ENCODE measurements at regions not wholly inside any gene's neighbourhood (a gene's known extent, or its start where the extent isn't known, plus 50 kb on each side); places are given as distances from the start of the nearest gene placed in this dataset.

DNA sequence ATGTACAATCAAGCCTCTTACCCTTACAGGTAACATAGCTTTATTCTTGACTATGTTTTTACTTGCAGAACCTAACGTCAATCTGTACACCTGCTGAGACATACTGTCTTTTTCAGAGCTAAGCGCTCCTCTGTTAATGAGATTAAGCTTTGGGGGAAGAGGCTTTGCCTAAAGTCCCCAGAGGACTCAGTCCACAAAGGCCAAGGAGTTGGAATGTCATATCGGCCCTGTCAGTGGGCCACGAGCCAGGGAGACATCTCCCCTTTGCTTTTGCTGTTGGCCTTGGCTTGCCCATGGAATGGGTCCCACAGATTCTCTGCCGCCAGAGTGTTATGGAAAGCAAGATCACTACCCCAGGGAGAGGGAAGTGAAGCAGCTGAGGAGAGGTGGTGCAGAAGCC, 64.1 kb upstream of the SOX4 start:
- DNase-seq (ENCODE audit: low read depth, low spot score): no peak
- H3K4me3 ChIP-seq (ENCODE audit: low read length): no peak overlapping the region

- DNase-seq (ENCODE audit: low read depth, low spot score): no peak
- H3K4me3 ChIP-seq (ENCODE audit: low read length): no peak overlapping the region
Measured at GRCh38 chr6:21531393-21531792, 62.2 kb upstream of the SOX4 start.

- no peak overlapping the region for H3K4me3 ChIP-seq (ENCODE audit: low read length)
- DNase-seq (ENCODE audit: low read depth, low spot score): no peak
Measured at GRCh38 chr6:21533678-21534077, 59.9 kb upstream of the SOX4 start.

DNA sequence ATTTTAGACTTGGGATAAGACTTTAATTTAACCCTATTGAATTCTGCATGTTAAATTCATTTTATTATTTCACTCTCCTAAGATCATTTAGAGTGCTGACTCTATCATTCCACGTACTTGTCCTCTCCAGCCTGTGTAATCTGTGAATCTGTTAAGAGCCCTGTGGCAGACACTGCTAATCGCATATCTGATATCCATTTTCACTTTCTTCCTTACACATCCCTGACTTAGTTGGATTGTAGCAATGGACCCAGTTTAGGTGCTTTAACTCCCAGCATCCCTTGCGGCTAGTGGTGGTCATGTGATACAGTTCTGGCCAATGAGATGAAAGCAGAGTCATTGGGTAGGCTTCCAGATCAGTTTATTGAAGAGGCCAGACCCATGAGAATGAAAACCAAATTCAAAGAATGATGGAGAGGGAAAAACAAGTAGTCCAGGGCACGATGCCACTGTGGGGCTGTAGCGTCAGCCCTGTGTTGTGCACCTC, 57.2 kb upstream of the SOX4 start:
- H3K4me3 ChIP-seq (ENCODE audit: low read length): no peak overlapping the region
- DNase-seq (ENCODE audit: low read depth, low spot score): no peak

- H3K4me3 ChIP-seq (ENCODE audit: low read length): no peak overlapping the region
- DNase-seq (ENCODE audit: low read depth, low spot score): no peak
Measured at GRCh38 chr6:21537637-21538036, 55.9 kb upstream of the SOX4 start.

DNA sequence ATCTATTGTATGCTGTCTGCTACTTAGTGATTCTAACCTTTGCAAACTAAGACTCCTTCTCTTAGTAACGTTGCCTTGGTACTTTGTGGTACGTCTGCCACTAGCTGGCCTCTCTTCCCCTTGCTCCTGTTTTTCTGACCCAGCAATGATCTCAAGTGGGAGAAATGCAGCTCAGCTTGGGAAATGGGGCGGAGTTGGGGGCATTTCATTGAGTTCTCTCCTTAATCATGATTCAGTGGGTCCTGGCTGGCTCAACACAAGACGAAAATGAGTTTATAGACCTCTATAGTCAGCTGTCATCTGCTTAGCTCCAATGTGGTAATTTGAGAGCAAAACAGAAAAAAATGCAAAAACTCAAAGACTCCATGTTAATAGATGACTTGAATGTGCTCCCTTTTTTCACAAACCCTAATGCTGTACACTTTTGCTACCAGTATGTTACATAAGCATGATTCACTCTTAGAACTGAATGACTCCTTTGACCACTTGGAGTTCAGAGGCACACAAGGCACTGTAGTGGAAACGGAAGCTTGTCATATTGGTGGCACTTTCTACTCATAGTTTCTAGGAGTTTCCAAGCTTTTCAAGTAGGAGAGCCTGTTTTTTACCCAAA, 55.3 kb upstream of the SOX4 start:
- no peak for DNase-seq (ENCODE audit: low read depth, low spot score)
- H3K4me3 ChIP-seq (ENCODE audit: low read length): no peak overlapping the region

DNA sequence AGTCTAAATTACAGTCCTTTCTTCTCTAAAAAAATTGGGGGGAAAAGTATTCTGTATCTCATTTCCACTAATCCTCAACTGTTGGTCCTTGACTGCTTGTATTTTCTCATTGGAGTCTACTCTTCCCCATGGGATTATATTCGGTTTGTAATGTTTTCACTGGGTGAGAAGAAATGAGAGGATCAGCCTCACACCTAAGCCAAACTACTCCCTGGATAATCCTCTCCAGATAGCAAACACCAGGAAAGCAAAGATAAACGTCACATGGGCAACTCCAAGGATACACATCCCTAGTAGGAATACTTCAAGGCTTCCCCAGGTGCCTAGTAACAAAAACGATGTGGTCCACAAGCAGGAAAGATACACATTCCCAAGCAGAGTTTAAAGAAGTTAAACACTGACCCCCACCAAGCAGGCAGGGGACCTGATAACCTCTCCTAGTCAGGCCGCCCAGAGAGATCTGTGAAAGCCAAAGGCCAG, 53.9 kb upstream of the SOX4 start:
- no peak for DNase-seq (ENCODE audit: low read depth, low spot score)
- H3K4me3 ChIP-seq (ENCODE audit: low read length): no peak overlapping the region

All from Jurkat, Clone E6-1 (cell line).